BJ (cell line): ENCODE measurements at regions not wholly inside any gene's neighbourhood (a gene's known extent, or its start where the extent isn't known, plus 50 kb on each side); places are given as distances from the start of the nearest gene placed in this dataset.

ENCODE experiments used
- CTCF ChIA-PET: fragments of 350-600 bp; formaldehyde crosslinking; extraction: SDS; loops from one replicate; lab custom pipeline; 2021; ENCODE audit warnings: antibody characterized with exemption, inconsistent platforms; lab: Yijun Ruan, JAX
- POLR2A ChIA-PET: fragments of 300-600 bp; sonication (Branson Sonifier 250); formaldehyde crosslinking; extraction: SDS; loops from one replicate; lab custom pipeline; 2021; ENCODE audit warnings: antibody characterized with exemption; lab: Charles Lee
- DNase-seq: peaks from one replicate; pipeline ENCODE4 v3.0.0-alpha.2; 2011; ENCODE audit warnings: low read depth
- H3K27me3 ChIP-seq: 2 replicates; pipeline ENCODE4 v1.6.0; 2011; ENCODE audit warnings: low read length; ENCODE audit not compliant: control insufficient read depth, insufficient read depth
- H3K36me3 ChIP-seq: 2 replicates; pipeline ENCODE4 v1.5.1; 2011; ENCODE audit warnings: low read length; ENCODE audit not compliant: control insufficient read depth, insufficient read depth
- H3K4me3 ChIP-seq: 2 replicates; pipeline ENCODE4 v1.5.1; 2011; ENCODE audit warnings: low read depth, mild to moderate bottlenecking, control low read depth, low read length
- CTCF ChIP-seq: IDR thresholded peaks from 2 replicates; pipeline ENCODE4 v1.5.1; 2011; ENCODE audit warnings: low read depth, mild to moderate bottlenecking, control low read depth, inconsistent platforms, low read length, moderate library complexity; ENCODE audit not compliant: insufficient read depth

GRCh38 chr1:68339505-68339904, 107.2 kb upstream of the WLS start:
- CTCF ChIA-PET: interaction anchor here (20.5 kb wide), 1 partner anchor 222 kb away, joined by 499 read pairs; no protein-coding TSS in a partner anchor
- Histone ChIP-seq H3K27me3 (peaks cover 6% of the 10 kb centered on the region), H3K4me3 (no peak overlapping the region), H3K36me3 (no peaks in the 10 kb centered on the region)
- DNase-seq: no peak
- TF ChIP-seq CTCF: no peak
- POLR2A ChIA-PET: interaction anchor here (0.6 kb wide), 1 partner anchor 213 kb away, joined by 3 read pairs; no protein-coding TSS in a partner anchor

- Histone ChIP-seq H3K27me3 (peaks cover 8% of the 10 kb centered on the region), H3K36me3 (no peaks in the 10 kb centered on the region), H3K4me3 (no peak overlapping the region)
- no peak for DNase-seq
- ChIA-PET CTCF (interaction anchor here (1.9 to 20.5 kb wide), 2 partner anchors 8 to 221 kb away, joined by 4 to 499 read pairs; no protein-coding TSS in a partner anchor), POLR2A (no interaction called here)
- no peak for TF ChIP-seq CTCF
Measured at GRCh38 chr1:68338081-68338480, 105.8 kb upstream of the WLS start.

GRCh38 chr1:68332041-68332440, 99.7 kb upstream of the WLS start:
- TF ChIP-seq CTCF: no peak
- CTCF ChIA-PET: interaction anchor here (1.4 to 3.1 kb wide), 6 partner anchors 10 to 215 kb away, joined by 3 to 22 read pairs (median 7); partner anchors contain the start of gene WLS
- DNase-seq: no peak

GRCh38 chr1:68331117-68331865, 99.0 kb upstream of the WLS start:
- Histone ChIP-seq H3K27me3 (peaks cover 2% of the 10 kb centered on the region; the same call in 1 of the 2 replicates), H3K36me3 (no peaks in the 10 kb centered on the region), H3K4me3 (no peak overlapping the region)
- TF ChIP-seq CTCF: no peak
- ChIA-PET CTCF (interaction anchor here (0.9 to 3.1 kb wide), 6 partner anchors 9 to 214 kb away, joined by 3 to 22 read pairs (median 6); partner anchors contain the start of gene WLS), POLR2A (interaction anchor here (1.0 kb wide), 1 partner anchor 499 kb away, joined by 3 read pairs; no protein-coding TSS in a partner anchor)
- DNase-seq: peak; percentile 87

More at GRCh38 chr1:68332041-68332440, 99.7 kb upstream of the WLS start:
- Histone ChIP-seq H3K36me3 (no peaks in the 10 kb centered on the region), H3K4me3 (no peak overlapping the region), H3K27me3 (peaks cover 2% of the 10 kb centered on the region; the same call in 1 of the 2 replicates)
- POLR2A ChIA-PET: interaction anchor here (0.6 kb wide), 1 partner anchor 157 kb away, joined by 3 read pairs; no protein-coding TSS in a partner anchor

- TF ChIP-seq CTCF: no peak
- H3K36me3 ChIP-seq: no peaks in the 10 kb centered on the region
- H3K27me3 ChIP-seq: peaks cover 2% of the 10 kb centered on the region; the same call in 1 of the 2 replicates
- CTCF ChIA-PET: interaction anchor here (0.9 to 3.1 kb wide), 7 partner anchors 8 to 213 kb away, joined by 3 to 22 read pairs (median 5); partner anchors contain the start of gene WLS
- POLR2A ChIA-PET: interaction anchor here (1.0 kb wide), 1 partner anchor 498 kb away, joined by 3 read pairs; no protein-coding TSS in a partner anchor
- DNase-seq: no peak
- H3K4me3 ChIP-seq: no peak overlapping the region
Measured at GRCh38 chr1:68330391-68330790, 98.1 kb upstream of the WLS start.
